Nephron progenitor cell (in vitro differentiated cells): ENCODE measurements at regions not wholly inside any gene's neighbourhood (a gene's known extent, or its start where the extent isn't known, plus 50 kb on each side); places are given as distances from the start of the nearest gene placed in this dataset.
A peak's percentile ranks its signal among the peaks of the same experiment; 100 is the strongest.

Source experiments
- DNase-seq: peaks from one replicate; pipeline ENCODE4 v3.0.0; 2021
- H3K27ac Mint-ChIP-seq: 2 replicates; pipeline ENCODE4 v1.8.0; 2021; ENCODE audit warnings: mild to moderate bottlenecking, moderate library complexity, mixed read lengths
- H3K27me3 Mint-ChIP-seq: 2 replicates; pipeline ENCODE4 v1.8.0; 2021; ENCODE audit warnings: mild to moderate bottlenecking, low read depth, mixed read lengths; ENCODE audit not compliant: poor library complexity
- H3K36me3 Mint-ChIP-seq: 2 replicates; pipeline ENCODE4 v1.8.0; 2021; ENCODE audit warnings: low read depth, mixed read lengths
- H3K4me1 Mint-ChIP-seq: 2 replicates; pipeline ENCODE4 v1.8.0; 2021; ENCODE audit warnings: mixed read lengths
- H3K4me3 Mint-ChIP-seq: 2 replicates; pipeline ENCODE4 v1.8.0; 2021; ENCODE audit warnings: mild to moderate bottlenecking, moderate library complexity, mixed read lengths
- H3K9me3 Mint-ChIP-seq: 2 replicates; pipeline ENCODE4 v1.8.0; 2021; ENCODE audit warnings: mild to moderate bottlenecking, moderate library complexity, mixed read lengths
- CTCF ChIP-seq: fragments of 200-600 bp; sonication (generic); IDR thresholded peaks from 2 replicates; pipeline ENCODE4 v1.5.0; 2021; ENCODE audit warnings: antibody characterized with exemption

- DNase-seq, result no peak
- H3K4me3 Mint-ChIP-seq, result no peak overlapping the region
- no peak for TF ChIP-seq CTCF
- no peaks in the 10 kb centered on the region for H3K4me1 Mint-ChIP-seq
- H3K36me3 Mint-ChIP-seq, result peaks cover 41% of the 10 kb centered on the region
- no peaks in the 10 kb centered on the region for H3K27me3 Mint-ChIP-seq
- H3K27ac Mint-ChIP-seq, result no peak overlapping the region
- no peaks in the 10 kb centered on the region for H3K9me3 Mint-ChIP-seq
These were observed 549.4 kb downstream of the UTRN start for GRCh38 chr6:144834426-144835038.

GRCh38 chr6:144835322-144835973 is 550.3 kb downstream of the UTRN start:
- Mint-ChIP-seq H3K27ac (peak overlapping the region; percentile 31), H3K36me3 (peaks cover 45% of the 10 kb centered on the region), H3K4me1 (no peaks in the 10 kb centered on the region), H3K9me3 (no peaks in the 10 kb centered on the region), H3K27me3 (peaks cover 2% of the 10 kb centered on the region), H3K4me3 (no peak overlapping the region)
- TF ChIP-seq CTCF, result no peak
- DNase-seq, result no peak

- no peaks in the 10 kb centered on the region for H3K9me3 Mint-ChIP-seq
These were observed 555.5 kb downstream of the UTRN start for GRCh38 chr6:144840619-144841018.

GRCh38 chr6:144843701-144844100 is 558.6 kb downstream of the UTRN start:
- Mint-ChIP-seq H3K9me3 (no peaks in the 10 kb centered on the region), H3K27me3 (peaks cover 2% of the 10 kb centered on the region), H3K4me3 (no peak overlapping the region), H3K4me1 (peaks cover 7% of the 10 kb centered on the region), H3K36me3 (peaks cover 59% of the 10 kb centered on the region), H3K27ac (no peak overlapping the region)
- no peak for DNase-seq
- TF ChIP-seq CTCF, result no peak

More at GRCh38 chr6:144840619-144841018, 555.5 kb downstream of the UTRN start:
- Mint-ChIP-seq H3K27me3 (peaks cover 2% of the 10 kb centered on the region), H3K27ac (no peak overlapping the region), H3K4me1 (no peaks in the 10 kb centered on the region), H3K36me3 (peaks cover 51% of the 10 kb centered on the region), H3K4me3 (no peak overlapping the region)
- no peak for TF ChIP-seq CTCF
- no peak for DNase-seq

GRCh38 chr6:144844596-144844995 is 559.5 kb downstream of the UTRN start:
- TF ChIP-seq CTCF, result no peak
- Mint-ChIP-seq H3K9me3 (no peaks in the 10 kb centered on the region), H3K36me3 (peaks cover 54% of the 10 kb centered on the region), H3K27ac (no peak overlapping the region), H3K27me3 (peaks cover 2% of the 10 kb centered on the region), H3K4me3 (no peak overlapping the region), H3K4me1 (peaks cover 7% of the 10 kb centered on the region)
- DNase-seq, result no peak

- Mint-ChIP-seq H3K27ac (no peak overlapping the region), H3K4me1 (peaks cover 7% of the 10 kb centered on the region), H3K4me3 (no peak overlapping the region), H3K9me3 (no peaks in the 10 kb centered on the region), H3K27me3 (no peaks in the 10 kb centered on the region), H3K36me3 (peaks cover 52% of the 10 kb centered on the region)
- DNase-seq, result no peak
- no peak for TF ChIP-seq CTCF
These were observed 560.1 kb downstream of the UTRN start for GRCh38 chr6:144845186-144845585.
